GM23338 (cell line): ENCODE measurements at regions not wholly inside any gene's neighbourhood (a gene's known extent, or its start where the extent isn't known, plus 50 kb on each side); places are given as distances from the start of the nearest gene placed in this dataset.

Experiments used
- CTCF ChIP-seq, 2 experiments: fragments of 200-600 bp in 1 of 2; sonication (generic) in 1 of 2; conservative IDR thresholded peaks; 2 replicates each; pipeline versions ENCODE4 v1.5.1 to v1.6.1; 2016 to 2017; ENCODE audit warnings: antibody characterized with exemption in 2 of 2, low read depth in 2 of 2, mild to moderate bottlenecking in 2 of 2, moderate library complexity in 1 of 2
- EZH2 ChIP-seq: fragments of 200-600 bp; sonication (generic); IDR thresholded peaks from one replicate; pipeline ENCODE4 v1.8.0; 2017; ENCODE audit warnings: antibody characterized with exemption, mild to moderate bottlenecking, low read depth; ENCODE audit not compliant: unreplicated experiment
- EZH2phosphoT487 ChIP-seq: fragments of 200-600 bp; sonication (generic); IDR thresholded peaks from one replicate; pipeline ENCODE4 v1.8.1; 2018; ENCODE audit warnings: antibody characterized with exemption; ENCODE audit not compliant: unreplicated experiment
- JUNB ChIP-seq: IDR thresholded peaks from one replicate; pipeline ENCODE4 v1.6.1; 2016; ENCODE audit warnings: antibody characterized with exemption; ENCODE audit not compliant: unreplicated experiment
- POLR2AphosphoS5 ChIP-seq: IDR thresholded peaks from 2 replicates; pipeline ENCODE4 v1.6.1; 2016; ENCODE audit warnings: antibody characterized with exemption, low read depth
- STAT1 ChIP-seq: IDR thresholded peaks from one replicate; pipeline ENCODE4 v1.6.1; 2016; ENCODE audit warnings: antibody characterized with exemption; ENCODE audit not compliant: unreplicated experiment

GRCh38 chr16:85187886-85188285 is 75.6 kb upstream of the CIBAR2 start:
- TF ChIP-seq EZH2phosphoT487 = no peak
- TF ChIP-seq CTCF (conservative IDR thresholded peaks at IDR 0.05; ENCODE audit: low read depth in 2 of 2) = no peak
- no peak for TF ChIP-seq POLR2AphosphoS5
- no peak for TF ChIP-seq EZH2
- TF ChIP-seq JUNB = no peak
- no peak for TF ChIP-seq STAT1
